CD4-positive, alpha-beta memory T cell (primary cell): ENCODE measurements at regions not wholly inside any gene's neighbourhood (a gene's known extent, or its start where the extent isn't known, plus 50 kb on each side); places are given as distances from the start of the nearest gene placed in this dataset.
"Not testable (repeated sequence)": the region's sequence is repeated elsewhere in the genome, so short reads cannot be mapped to it uniquely, and the experiment has no call there.

ENCODE experiments used
- CTCF ChIA-PET: fragments of 350-600 bp; sonication (Branson Sonifier 250); formaldehyde crosslinking; loops from one replicate; lab custom pipeline; 2021; ENCODE audit warnings: inconsistent platforms; ENCODE audit not compliant: partially characterized antibody; lab: Charles Lee
- POLR2A ChIA-PET: fragments of 350-600 bp; sonication (Branson Sonifier 250); formaldehyde crosslinking; loops from one replicate; lab custom pipeline; 2021; ENCODE audit not compliant: partially characterized antibody; lab: Charles Lee
- DNase-seq, 5 donors: peaks; one replicate each; pipeline versions ENCODE4 v3.0.0 to v3.0.0-alpha.2; 2020 to 2022; ENCODE audit warnings: mixed read lengths in 1 of 5
- H3K27ac ChIP-seq: one replicate; pipeline ENCODE4 v1.7.0; 2013; ENCODE audit warnings: low read depth, low read length
- H3K27me3 ChIP-seq: 2 replicates; pipeline ENCODE4 v1.7.0; 2013; ENCODE audit warnings: mild to moderate bottlenecking, low read length, moderate library complexity; ENCODE audit not compliant: insufficient read depth
- H3K36me3 ChIP-seq: 2 replicates; pipeline ENCODE4 v1.7.0; 2013; ENCODE audit warnings: mild to moderate bottlenecking, low read length, moderate library complexity; ENCODE audit not compliant: insufficient read depth
- H3K4me1 ChIP-seq: 2 replicates; pipeline ENCODE4 v1.7.0; 2013; ENCODE audit warnings: mild to moderate bottlenecking, low read length, moderate library complexity; ENCODE audit not compliant: insufficient read depth
- H3K4me3 ChIP-seq, 2 donors: one replicate each; pipeline ENCODE4 v1.7.0; 2013; ENCODE audit warnings: low read length in 2 of 2, mild to moderate bottlenecking in 1 of 2
- H3K9me3 ChIP-seq, 2 donors: one replicate each; pipeline ENCODE4 v1.7.0; 2013; ENCODE audit warnings: low read length in 2 of 2, control low read depth in 1 of 2; ENCODE audit not compliant: control insufficient read depth in 1 of 2
- H3K27ac Mint-ChIP-seq, 7 donors: one replicate each; pipeline ENCODE4 v1.8.0; 2020 to 2021; ENCODE audit warnings: mixed read lengths in 7 of 7, mild to moderate bottlenecking in 6 of 7, inconsistent platforms in 3 of 7, moderate library complexity in 3 of 7
- H3K27me3 Mint-ChIP-seq, 2 donors: one replicate each; pipeline ENCODE4 v1.8.0; 2020 to 2021; ENCODE audit warnings: mixed read lengths in 2 of 2
- H3K36me3 Mint-ChIP-seq, 2 donors: one replicate each; pipeline ENCODE4 v1.8.0; 2020 to 2021; ENCODE audit warnings: mixed read lengths in 2 of 2, inconsistent platforms in 1 of 2, mild to moderate bottlenecking in 1 of 2
- H3K4me1 Mint-ChIP-seq, 4 donors: one replicate each; pipeline ENCODE4 v1.8.0; 2020 to 2021; ENCODE audit warnings: mixed read lengths in 4 of 4, mild to moderate bottlenecking in 1 of 4
- H3K4me3 Mint-ChIP-seq, 8 donors: one replicate each; pipeline ENCODE4 v1.8.0; 2020 to 2021; ENCODE audit warnings: mixed read lengths in 8 of 8, mild to moderate bottlenecking in 7 of 8, moderate library complexity in 6 of 8, inconsistent platforms in 3 of 8
- H3K9me3 Mint-ChIP-seq, 8 donors: one replicate each; pipeline ENCODE4 v1.8.0; 2020 to 2021; ENCODE audit warnings: mixed read lengths in 8 of 8, mild to moderate bottlenecking in 5 of 8, inconsistent platforms in 3 of 8, moderate library complexity in 1 of 8
- intact Hi-C: fragments of 100-400 bp; cut with micrococcal nuclease; formaldehyde crosslinking; loops from one replicate; pipeline ENCODE4 v1.15.1; 2023

DNA sequence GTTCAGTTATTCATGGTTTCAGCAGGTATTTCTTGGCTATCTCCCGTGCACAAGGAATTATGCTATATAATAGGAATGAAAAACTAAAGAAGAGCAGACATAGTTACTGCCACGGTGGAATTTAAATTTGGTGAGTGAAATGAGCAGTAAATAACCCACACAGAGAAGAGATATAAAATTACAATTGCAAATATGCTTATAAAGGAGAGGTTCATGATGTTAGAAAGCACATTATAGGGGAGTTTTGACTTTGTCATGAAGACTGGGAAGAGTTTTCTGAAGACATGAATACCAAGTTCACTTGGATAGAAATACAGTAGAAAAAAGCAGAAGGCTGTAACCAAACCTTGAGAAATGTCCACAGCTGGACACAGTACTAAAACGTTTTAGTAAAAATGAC is 712.0 kb upstream of the AADAT start:
- ChIA-PET CTCF (no interaction called here), POLR2A (no interaction called here)
- Mint-ChIP-seq H3K36me3 (no peaks in the 10 kb centered on the region), H3K9me3 (peaks cover 0 to 6% (median under 1%) of the 10 kb centered on the region in 8 donors), H3K27ac (no peak overlapping the region), H3K27me3 (no peaks in the 10 kb centered on the region), H3K4me3 (no peak overlapping the region), H3K4me1 (no peaks in the 10 kb centered on the region)
- Histone ChIP-seq H3K36me3 (no peaks in the 10 kb centered on the region), H3K9me3 (no peaks in the 10 kb centered on the region), H3K27ac (no peak overlapping the region), H3K27me3 (no peaks in the 10 kb centered on the region), H3K4me3 (no peak overlapping the region), H3K4me1 (no peaks in the 10 kb centered on the region)
- intact Hi-C loops = no loop called here
- no peak for DNase-seq

DNA sequence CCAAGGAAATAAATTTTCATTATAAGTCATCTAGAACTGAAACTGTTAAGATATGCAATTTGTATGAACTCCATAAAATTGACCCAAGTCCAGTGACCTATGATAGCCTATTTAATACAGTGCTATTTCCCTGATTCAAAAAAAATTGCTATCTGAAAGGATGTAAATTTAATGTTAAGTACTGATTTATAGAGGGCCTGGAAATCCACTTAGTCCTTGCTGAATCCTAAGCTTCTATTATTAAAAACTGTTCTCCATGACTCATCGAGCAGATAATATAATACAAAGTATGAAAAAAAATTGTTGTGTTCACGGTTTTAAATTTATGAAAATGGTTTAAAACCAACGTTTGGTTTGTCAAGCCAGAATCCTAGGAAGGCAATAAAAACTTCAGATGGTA is 704.8 kb upstream of the AADAT start:
- Histone ChIP-seq H3K27ac (no peak overlapping the region), H3K9me3 (no peaks in the 10 kb centered on the region), H3K4me3 (no peak overlapping the region), H3K36me3 (no peaks in the 10 kb centered on the region), H3K27me3 (no peaks in the 10 kb centered on the region), H3K4me1 (no peaks in the 10 kb centered on the region)
- ChIA-PET POLR2A (no interaction called here), CTCF (no interaction called here)
- intact Hi-C loops = no loop called here
- no peaks in the 10 kb centered on the region for H3K27me3 Mint-ChIP-seq
- H3K9me3 Mint-ChIP-seq = peaks cover 0 to 13% (median 3%) of the 10 kb centered on the region in 8 donors
- no peak for DNase-seq
- no peak overlapping the region for H3K4me3 Mint-ChIP-seq
- H3K27ac Mint-ChIP-seq = no peak overlapping the region
- no peaks in the 10 kb centered on the region for H3K36me3 Mint-ChIP-seq
- no peaks in the 10 kb centered on the region for H3K4me1 Mint-ChIP-seq

DNA sequence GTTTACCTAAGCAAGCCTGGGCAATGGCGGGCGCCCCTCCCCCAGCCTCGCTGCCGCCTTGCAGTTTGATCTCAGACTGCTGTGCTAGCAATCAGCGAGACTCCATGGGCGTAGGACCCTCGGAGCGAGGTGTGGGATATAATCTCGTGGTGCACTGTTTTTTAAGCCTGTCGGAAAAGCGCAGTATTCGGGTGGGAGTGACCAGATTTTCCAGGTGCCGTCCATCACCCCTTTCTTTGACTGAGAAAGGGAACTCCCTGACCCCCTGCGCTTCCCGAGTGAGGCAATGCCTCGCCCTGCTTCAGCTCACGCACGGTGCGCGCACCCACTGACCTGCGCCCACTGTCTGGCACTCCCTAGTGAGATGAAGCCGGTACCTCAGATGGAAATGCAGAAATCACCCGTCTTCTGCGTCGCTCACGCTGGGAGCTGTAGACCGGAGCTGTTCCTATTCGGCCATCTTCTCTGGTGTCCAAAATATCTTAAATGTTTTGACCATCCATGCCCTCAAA is 698.8 kb upstream of the AADAT start:
- CTCF ChIA-PET, H3K36me3 Mint-ChIP-seq, intact Hi-C loops: not testable (repeated sequence)

DNA sequence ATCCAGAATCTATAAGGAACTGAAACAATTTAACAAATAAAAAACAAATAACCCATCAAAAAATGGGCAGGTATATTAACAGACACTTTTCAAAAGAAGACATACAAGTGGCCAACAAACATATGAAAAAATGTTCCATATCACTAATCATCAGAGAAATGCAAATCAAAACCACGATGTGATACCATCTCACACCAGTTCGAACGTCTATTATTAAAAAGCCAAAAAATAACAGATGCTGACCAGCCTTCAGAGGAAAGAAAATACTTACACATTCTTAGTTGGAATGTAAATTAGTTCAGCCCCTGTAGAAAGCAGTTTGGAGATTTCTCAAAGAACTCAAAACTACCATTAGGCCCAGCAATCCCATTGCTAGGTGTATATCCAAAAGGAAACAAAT is 687.9 kb upstream of the AADAT start:
- intact Hi-C loops = no loop called here
- POLR2A ChIA-PET = no interaction called here
- Mint-ChIP-seq H3K36me3 (no peaks in the 10 kb centered on the region), H3K27me3 (no peaks in the 10 kb centered on the region), H3K4me1 (no peaks in the 10 kb centered on the region), H3K27ac (no peak overlapping the region), H3K9me3 (peaks cover 3 to 25% (median 8%) of the 10 kb centered on the region in 8 donors), H3K4me3 (no peak overlapping the region)
- H3K27me3 ChIP-seq = no peaks in the 10 kb centered on the region
- H3K36me3 ChIP-seq = no peaks in the 10 kb centered on the region
- no peak for DNase-seq
- CTCF ChIA-PET = no interaction called here
- no peaks in the 10 kb centered on the region for H3K4me1 ChIP-seq
- H3K4me3 ChIP-seq = no peak overlapping the region
- peaks cover 0 to 7% of the 10 kb centered on the region in 2 donors for H3K9me3 ChIP-seq
- H3K27ac ChIP-seq = no peak overlapping the region

More for the DNA sequence above, 698.8 kb upstream of the AADAT start:
- H3K9me3 Mint-ChIP-seq, H3K4me3 ChIP-seq, H3K27me3 Mint-ChIP-seq, H3K4me1 ChIP-seq, H3K27ac ChIP-seq, POLR2A ChIA-PET, H3K27me3 ChIP-seq, H3K27ac Mint-ChIP-seq, H3K9me3 ChIP-seq, H3K4me3 Mint-ChIP-seq, H3K4me1 Mint-ChIP-seq, H3K36me3 ChIP-seq, DNase-seq: not testable (repeated sequence)

DNA sequence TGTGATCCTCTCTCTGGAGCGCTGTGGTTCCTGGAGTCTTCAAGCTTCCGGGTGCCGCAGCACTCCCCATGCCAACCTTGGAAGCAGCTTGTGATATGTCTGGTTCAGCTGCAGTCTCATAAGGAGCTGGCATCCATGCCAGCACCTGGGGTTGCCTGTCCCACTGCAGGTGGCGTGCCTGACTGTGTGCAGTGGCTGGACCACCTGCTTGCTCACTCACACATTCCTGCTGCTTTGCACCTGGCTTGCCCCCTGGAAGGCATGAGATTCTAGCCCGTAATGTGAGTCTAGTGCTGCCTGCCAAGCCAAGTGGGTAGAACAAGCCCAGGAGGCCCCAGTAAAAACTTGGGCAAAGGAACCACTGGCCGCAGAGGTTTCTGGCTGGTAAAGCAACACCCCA is 687.2 kb upstream of the AADAT start:
- H3K4me3 ChIP-seq = no peak overlapping the region
- Mint-ChIP-seq H3K27me3 (no peaks in the 10 kb centered on the region), H3K36me3 (no peaks in the 10 kb centered on the region), H3K27ac (no peak overlapping the region), H3K4me3 (no peak overlapping the region), H3K4me1 (no peaks in the 10 kb centered on the region), H3K9me3 (peaks cover 3 to 25% (median 8%) of the 10 kb centered on the region in 8 donors)
- H3K36me3 ChIP-seq = no peaks in the 10 kb centered on the region
- ChIA-PET POLR2A (no interaction called here), CTCF (no interaction called here)
- intact Hi-C loops = no loop called here
- DNase-seq = no peak
- no peaks in the 10 kb centered on the region for H3K27me3 ChIP-seq
- H3K27ac ChIP-seq = no peak overlapping the region
- H3K4me1 ChIP-seq = no peaks in the 10 kb centered on the region
- peaks cover 0 to 7% of the 10 kb centered on the region in 2 donors for H3K9me3 ChIP-seq

GRCh38 chr4:170775851-170776250 is 686.1 kb upstream of the AADAT start:
- Mint-ChIP-seq H3K4me3 (no peak overlapping the region), H3K4me1 (no peaks in the 10 kb centered on the region), H3K27me3 (no peaks in the 10 kb centered on the region), H3K9me3 (peaks cover 0 to 25% (median 7%) of the 10 kb centered on the region in 8 donors), H3K36me3 (no peaks in the 10 kb centered on the region), H3K27ac (no peak overlapping the region)
- Histone ChIP-seq H3K4me3 (no peak overlapping the region), H3K27ac (no peak overlapping the region), H3K27me3 (no peaks in the 10 kb centered on the region), H3K4me1 (no peaks in the 10 kb centered on the region), H3K36me3 (no peaks in the 10 kb centered on the region), H3K9me3 (no peaks in the 10 kb centered on the region)
- intact Hi-C loops = no loop called here
- DNase-seq = no peak
- ChIA-PET CTCF (no interaction called here), POLR2A (no interaction called here)

GRCh38 chr4:170773709-170774273 is 684.0 kb upstream of the AADAT start:
- H3K36me3 ChIP-seq = no peaks in the 10 kb centered on the region
- H3K4me3 ChIP-seq = no peak overlapping the region
- H3K4me1 ChIP-seq = no peaks in the 10 kb centered on the region
- no peak overlapping the region for H3K27ac ChIP-seq
- peaks cover 2 to 22% (median 7%) of the 10 kb centered on the region in 8 donors for H3K9me3 Mint-ChIP-seq
- H3K27ac Mint-ChIP-seq = no peak overlapping the region
- CTCF ChIA-PET = no interaction called here
- no peaks in the 10 kb centered on the region for H3K4me1 Mint-ChIP-seq
- no peaks in the 10 kb centered on the region for H3K27me3 Mint-ChIP-seq
- no peaks in the 10 kb centered on the region for H3K36me3 Mint-ChIP-seq
- DNase-seq = no peak
- H3K4me3 Mint-ChIP-seq = no peak overlapping the region
- H3K9me3 ChIP-seq = no peaks in the 10 kb centered on the region
- intact Hi-C loops = no loop called here
- H3K27me3 ChIP-seq = no peaks in the 10 kb centered on the region
- POLR2A ChIA-PET = no interaction called here

- H3K4me1 Mint-ChIP-seq = no peaks in the 10 kb centered on the region
- intact Hi-C loops = no loop called here
- Histone ChIP-seq H3K4me3 (no peak overlapping the region), H3K9me3 (no peaks in the 10 kb centered on the region), H3K27ac (no peak overlapping the region), H3K27me3 (no peaks in the 10 kb centered on the region), H3K4me1 (no peaks in the 10 kb centered on the region), H3K36me3 (no peaks in the 10 kb centered on the region)
- DNase-seq = no peak
- H3K27ac Mint-ChIP-seq = no peak overlapping the region
- ChIA-PET CTCF (no interaction called here), POLR2A (no interaction called here)
- H3K4me3 Mint-ChIP-seq = no peak overlapping the region
- no peaks in the 10 kb centered on the region for H3K27me3 Mint-ChIP-seq
- H3K9me3 Mint-ChIP-seq = peaks cover 0 to 14% (median 3%) of the 10 kb centered on the region in 8 donors
- H3K36me3 Mint-ChIP-seq = no peaks in the 10 kb centered on the region
Observed at GRCh38 chr4:170772429-170772828, 682.7 kb upstream of the AADAT start.
